ENCODE measurements at regions not wholly inside any gene's neighbourhood (a gene's known extent, or its start where the extent isn't known, plus 50 kb on each side); places are given as distances from the start of the nearest gene placed in this dataset.

DNA sequence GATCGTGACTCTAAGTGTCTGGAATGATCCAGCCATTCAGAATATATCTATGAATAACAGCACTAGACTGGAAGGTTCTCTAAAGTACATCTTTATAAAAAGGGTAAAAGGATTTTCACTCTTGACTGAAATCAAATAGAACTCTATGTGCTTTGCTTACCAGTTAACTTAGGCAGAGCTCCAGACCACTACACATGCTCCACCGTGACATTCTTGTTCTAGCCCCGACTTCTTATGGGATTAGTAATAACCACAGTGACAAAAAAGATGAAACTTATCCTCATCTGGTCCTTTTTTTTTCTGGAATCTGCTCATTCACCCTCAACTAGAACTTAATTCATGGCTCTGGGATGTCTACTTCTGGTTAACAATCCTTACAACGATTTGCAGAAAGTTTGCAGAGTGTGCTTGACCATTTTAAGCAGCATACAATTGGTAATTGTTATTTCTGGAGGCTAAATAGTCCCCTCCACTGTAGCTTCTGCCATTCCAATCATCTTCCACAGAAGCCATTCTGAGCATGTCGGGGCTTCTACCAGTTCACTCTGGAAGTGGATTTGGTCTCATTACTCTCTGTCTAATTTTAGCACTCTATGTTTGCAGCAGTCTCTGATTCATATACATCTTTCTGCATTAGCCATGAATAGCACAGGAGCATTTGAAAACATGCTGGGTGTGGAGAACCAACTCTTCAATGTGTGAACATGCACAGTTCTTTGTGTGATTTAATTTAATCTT is 163.7 kb upstream of the CDC14C start:
- CTCF ChIA-PET, result no interaction called here
- H3K4me3 Mint-ChIP-seq, result no peak overlapping the region
- H3K9me3 Mint-ChIP-seq, result no peaks in the 10 kb centered on the region
- H3K36me3 Mint-ChIP-seq (ENCODE audit: low read depth), result no peaks in the 10 kb centered on the region
- no peaks in the 10 kb centered on the region for H3K27me3 Mint-ChIP-seq
- no peak for DNase-seq
- no peak overlapping the region for H3K27ac Mint-ChIP-seq
- no peaks in the 10 kb centered on the region for H3K4me1 Mint-ChIP-seq
- POLR2A ChIA-PET, result no interaction called here

DNA sequence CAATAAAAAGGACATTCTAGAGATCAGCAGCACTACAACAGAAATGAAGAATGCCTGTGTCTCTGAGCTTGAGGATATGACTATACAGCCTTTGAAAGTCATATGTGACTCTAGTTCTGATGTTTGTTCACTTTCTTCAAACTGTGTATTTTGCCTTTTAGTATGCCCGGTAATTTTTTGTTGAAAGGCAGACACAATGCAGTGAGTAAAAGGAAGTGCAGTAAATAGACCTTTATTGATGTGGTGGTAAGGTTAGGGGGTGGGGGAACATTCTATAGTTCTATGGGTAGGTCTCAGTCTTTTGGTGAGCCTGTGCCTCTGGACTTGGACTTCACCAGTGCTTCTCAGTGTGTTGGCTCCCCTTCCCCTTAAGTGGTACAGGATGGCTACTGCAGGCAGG is 143.5 kb upstream of the CDC14C start:
- H3K4me3 Mint-ChIP-seq, result no peak overlapping the region
- no peaks in the 10 kb centered on the region for H3K9me3 Mint-ChIP-seq
- peaks cover 9% of the 10 kb centered on the region for H3K4me1 Mint-ChIP-seq
- no peak overlapping the region for H3K27ac Mint-ChIP-seq
- DNase-seq, result no peak
- no peaks in the 10 kb centered on the region for H3K36me3 Mint-ChIP-seq (ENCODE audit: low read depth)
- ChIA-PET POLR2A (no interaction called here), CTCF (no interaction called here)
- H3K27me3 Mint-ChIP-seq, result no peaks in the 10 kb centered on the region

GRCh38 chr7:48781752-48782151 is 142.6 kb upstream of the CDC14C start:
- Mint-ChIP-seq H3K9me3 (peaks cover 3% of the 10 kb centered on the region), H3K4me3 (no peak overlapping the region), H3K27me3 (no peaks in the 10 kb centered on the region), H3K27ac (no peak overlapping the region), H3K36me3 (ENCODE audit: low read depth) (no peaks in the 10 kb centered on the region), H3K4me1 (peaks cover 9% of the 10 kb centered on the region)
- POLR2A ChIA-PET, result no interaction called here
- CTCF ChIA-PET, result no interaction called here
- DNase-seq, result no peak

GRCh38 chr7:48782511-48782910 is 141.8 kb upstream of the CDC14C start:
- H3K9me3 Mint-ChIP-seq, result peaks cover 3% of the 10 kb centered on the region
- no peak overlapping the region for H3K27ac Mint-ChIP-seq
- no peak overlapping the region for H3K4me3 Mint-ChIP-seq
- H3K36me3 Mint-ChIP-seq (ENCODE audit: low read depth), result no peaks in the 10 kb centered on the region
- peaks cover 6% of the 10 kb centered on the region for H3K4me1 Mint-ChIP-seq
- ChIA-PET POLR2A (no interaction called here), CTCF (no interaction called here)
- H3K27me3 Mint-ChIP-seq, result no peaks in the 10 kb centered on the region
- no peak for DNase-seq

DNA sequence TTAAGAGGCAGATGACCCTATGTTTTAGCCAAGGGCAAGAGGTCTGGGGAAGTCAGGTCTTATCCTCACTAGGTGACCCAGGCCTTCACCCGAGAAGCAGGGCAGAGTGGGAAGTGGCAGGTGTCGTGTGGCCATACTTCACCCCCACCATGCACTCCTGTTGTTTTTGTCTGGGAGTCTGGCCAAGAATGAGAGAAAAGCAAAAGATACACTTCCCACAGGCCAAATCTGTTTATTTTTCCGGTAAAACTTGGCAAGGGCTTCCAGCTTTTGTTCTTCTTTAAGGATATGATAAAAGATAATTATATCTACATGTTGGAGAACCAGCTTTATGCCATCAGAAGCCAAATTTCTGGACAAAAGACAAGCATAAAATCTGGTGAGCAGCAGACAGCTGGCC is 137.4 kb upstream of the CDC14C start:
- peaks cover 2% of the 10 kb centered on the region for H3K4me1 Mint-ChIP-seq
- DNase-seq, result no peak
- CTCF ChIA-PET, result no interaction called here
- H3K36me3 Mint-ChIP-seq (ENCODE audit: low read depth), result no peaks in the 10 kb centered on the region
- POLR2A ChIA-PET, result no interaction called here
- H3K9me3 Mint-ChIP-seq, result peaks cover 3% of the 10 kb centered on the region
- no peak overlapping the region for H3K4me3 Mint-ChIP-seq
- H3K27ac Mint-ChIP-seq, result no peak overlapping the region
- H3K27me3 Mint-ChIP-seq, result no peaks in the 10 kb centered on the region

DNA sequence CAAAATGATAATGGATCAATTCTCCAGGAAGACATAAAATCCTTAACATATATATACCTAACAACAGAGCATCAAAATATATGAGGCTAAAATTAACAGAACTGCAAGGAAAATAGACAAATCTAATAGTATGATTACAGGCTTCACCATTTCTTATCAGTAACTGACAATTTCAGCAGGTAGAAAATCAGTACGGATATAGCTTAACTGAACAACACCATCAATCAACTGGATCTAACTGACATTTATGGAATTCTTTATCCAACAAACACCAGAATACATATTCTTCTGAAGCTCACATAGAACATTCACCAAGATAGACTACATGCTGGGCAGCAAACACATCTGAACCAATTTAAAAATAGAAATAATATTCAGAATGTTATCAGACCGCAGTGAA is 121.1 kb upstream of the CDC14C start:
- no peak for DNase-seq
- Mint-ChIP-seq H3K9me3 (no peaks in the 10 kb centered on the region), H3K27me3 (no peaks in the 10 kb centered on the region), H3K4me1 (no peaks in the 10 kb centered on the region), H3K4me3 (no peak overlapping the region), H3K27ac (no peak overlapping the region), H3K36me3 (ENCODE audit: low read depth) (no peaks in the 10 kb centered on the region)
- CTCF ChIA-PET, result no interaction called here
- POLR2A ChIA-PET, result no interaction called here

- no peaks in the 10 kb centered on the region for H3K4me1 Mint-ChIP-seq
- no peak overlapping the region for H3K27ac Mint-ChIP-seq
- no peak for DNase-seq
- CTCF ChIA-PET, result no interaction called here
- H3K36me3 Mint-ChIP-seq (ENCODE audit: low read depth), result no peaks in the 10 kb centered on the region
- POLR2A ChIA-PET, result no interaction called here
- H3K9me3 Mint-ChIP-seq, result no peaks in the 10 kb centered on the region
- no peak overlapping the region for H3K4me3 Mint-ChIP-seq
- no peaks in the 10 kb centered on the region for H3K27me3 Mint-ChIP-seq
Observed at GRCh38 chr7:48806731-48807130, 117.6 kb upstream of the CDC14C start.

- ChIA-PET POLR2A (no interaction called here), CTCF (no interaction called here)
- Mint-ChIP-seq H3K4me1 (no peaks in the 10 kb centered on the region), H3K27me3 (no peaks in the 10 kb centered on the region), H3K4me3 (no peak overlapping the region), H3K36me3 (ENCODE audit: low read depth) (no peaks in the 10 kb centered on the region), H3K9me3 (no peaks in the 10 kb centered on the region), H3K27ac (no peak overlapping the region)
- DNase-seq, result no peak
Observed at GRCh38 chr7:48811071-48811470, 113.3 kb upstream of the CDC14C start.

DNA sequence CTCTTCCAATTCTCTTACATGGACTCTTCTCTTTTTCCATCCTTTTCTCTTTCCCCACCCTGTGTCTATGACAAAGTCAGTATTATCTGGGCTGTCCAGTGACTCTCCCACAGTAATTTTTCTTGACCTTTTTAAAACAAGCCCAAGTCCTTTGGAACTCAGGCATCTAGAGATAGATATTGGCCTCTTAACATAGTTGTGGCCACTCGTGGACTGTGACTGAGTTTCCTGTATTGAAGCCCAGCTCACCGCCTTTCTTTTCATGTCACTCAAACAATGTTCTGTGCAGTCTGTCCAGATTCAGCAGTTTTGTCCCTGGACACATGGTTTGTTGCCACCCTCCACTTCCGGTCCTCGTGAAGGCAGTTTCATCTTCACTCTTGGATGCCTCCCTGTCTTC is 110.9 kb upstream of the CDC14C start:
- CTCF ChIA-PET, result interaction anchor here (0.6 kb wide), 1 partner anchor 54 kb away, joined by 8 read pairs; no protein-coding TSS in a partner anchor

GRCh38 chr7:48822138-48822537 is 102.2 kb upstream of the CDC14C start:
- Mint-ChIP-seq H3K4me3 (no peak overlapping the region), H3K4me1 (no peaks in the 10 kb centered on the region), H3K27me3 (no peaks in the 10 kb centered on the region), H3K27ac (no peak overlapping the region), H3K9me3 (no peaks in the 10 kb centered on the region), H3K36me3 (ENCODE audit: low read depth) (no peaks in the 10 kb centered on the region)
- CTCF ChIA-PET, result no interaction called here
- no peak for DNase-seq
- POLR2A ChIA-PET, result no interaction called here

More for the DNA sequence above, 110.9 kb upstream of the CDC14C start:
- Mint-ChIP-seq H3K4me3 (no peak overlapping the region), H3K27me3 (no peaks in the 10 kb centered on the region), H3K36me3 (ENCODE audit: low read depth) (no peaks in the 10 kb centered on the region), H3K4me1 (no peaks in the 10 kb centered on the region), H3K9me3 (no peaks in the 10 kb centered on the region), H3K27ac (no peak overlapping the region)
- DNase-seq, result no peak
- POLR2A ChIA-PET, result no interaction called here

DNA sequence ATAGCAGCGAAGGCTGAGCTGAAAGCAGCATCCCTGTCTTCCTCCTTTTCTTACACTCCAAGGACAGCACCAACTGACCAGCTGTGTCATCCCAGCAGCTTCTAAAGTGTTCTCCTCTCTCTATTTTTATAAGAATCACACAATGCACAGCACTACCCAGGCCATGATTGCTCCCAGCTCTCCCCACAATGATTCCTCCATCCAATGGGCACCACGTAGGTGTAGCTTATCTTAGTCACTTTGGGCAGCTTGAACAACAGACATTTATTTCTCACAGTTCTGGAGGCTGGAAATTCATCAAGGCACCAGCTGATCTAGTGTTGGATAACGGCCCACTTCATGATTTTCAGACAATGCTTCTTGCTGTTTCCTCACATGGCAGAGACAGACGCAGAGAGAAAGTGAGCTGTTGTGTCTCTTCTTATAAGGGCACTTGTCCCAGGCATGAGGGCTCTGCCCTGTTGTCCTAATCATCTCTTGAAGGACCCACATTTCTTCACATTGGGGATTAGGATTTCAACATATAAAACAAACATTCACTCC is 92.0 kb upstream of the CDC14C start:
- Mint-ChIP-seq H3K4me3 (no peak overlapping the region), H3K36me3 (ENCODE audit: low read depth) (no peaks in the 10 kb centered on the region), H3K27ac (no peak overlapping the region)

DNA sequence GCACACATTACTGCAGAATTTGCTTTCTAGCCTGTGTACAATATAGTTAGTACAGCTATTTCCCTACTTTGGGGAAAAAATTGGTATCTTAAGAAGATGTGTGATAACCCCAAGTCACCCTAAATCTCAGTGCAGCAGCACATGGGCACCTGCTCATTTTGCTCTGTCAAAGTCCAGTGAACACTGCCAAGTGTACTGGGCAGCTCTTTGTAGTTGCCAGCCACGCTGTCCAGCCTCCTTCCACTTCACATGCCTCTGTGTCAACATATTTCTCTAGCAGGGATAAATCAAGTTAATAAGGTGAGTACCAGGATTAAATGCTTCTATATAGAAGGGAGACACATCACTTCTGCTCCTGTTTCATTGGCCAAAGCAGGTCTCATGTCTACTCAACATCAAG is 87.1 kb upstream of the CDC14C start:
- ChIA-PET POLR2A (no interaction called here), CTCF (no interaction called here)
- no peak for DNase-seq
- Mint-ChIP-seq H3K9me3 (no peaks in the 10 kb centered on the region), H3K27ac (no peak overlapping the region), H3K4me1 (no peaks in the 10 kb centered on the region), H3K27me3 (no peaks in the 10 kb centered on the region), H3K4me3 (no peak overlapping the region), H3K36me3 (ENCODE audit: low read depth) (no peaks in the 10 kb centered on the region)

More for the DNA sequence above, 92.0 kb upstream of the CDC14C start:
- Mint-ChIP-seq H3K4me1 (no peaks in the 10 kb centered on the region), H3K27me3 (no peaks in the 10 kb centered on the region), H3K9me3 (no peaks in the 10 kb centered on the region)
- DNase-seq, result no peak
- ChIA-PET POLR2A (no interaction called here), CTCF (no interaction called here)

DNA sequence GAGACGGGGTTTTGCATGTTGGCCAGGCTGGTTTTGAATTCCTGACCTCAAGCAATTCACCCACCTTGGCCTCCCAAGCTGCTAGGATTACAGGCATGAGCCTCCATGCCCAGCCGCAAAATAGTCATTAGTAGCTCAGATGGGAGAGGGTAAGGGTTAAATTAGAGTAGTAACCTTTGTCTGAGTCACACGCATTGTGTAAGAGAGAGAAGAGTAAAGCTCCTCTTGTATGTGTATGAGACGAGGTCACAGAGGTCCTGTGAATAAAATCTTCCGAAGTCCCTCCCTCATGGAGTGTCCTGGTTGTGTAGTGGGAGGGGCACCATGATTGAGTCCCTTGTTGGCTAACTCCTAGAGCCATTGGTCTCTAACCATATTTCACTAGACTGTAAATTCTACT is 85.2 kb upstream of the CDC14C start:
- CTCF ChIA-PET, result interaction anchor here (0.6 kb wide), 1 partner anchor 1294 kb away, joined by 3 read pairs; no protein-coding TSS in a partner anchor
- no peaks in the 10 kb centered on the region for H3K36me3 Mint-ChIP-seq (ENCODE audit: low read depth)
- H3K4me1 Mint-ChIP-seq, result no peaks in the 10 kb centered on the region
- H3K9me3 Mint-ChIP-seq, result no peaks in the 10 kb centered on the region
- no peaks in the 10 kb centered on the region for H3K27me3 Mint-ChIP-seq
- H3K27ac Mint-ChIP-seq, result no peak overlapping the region
- no peak for DNase-seq
- no peak overlapping the region for H3K4me3 Mint-ChIP-seq
- POLR2A ChIA-PET, result interaction anchor here (0.7 kb wide), 1 partner anchor 121 kb away, joined by 4 read pairs; no protein-coding TSS in a partner anchor

DNA sequence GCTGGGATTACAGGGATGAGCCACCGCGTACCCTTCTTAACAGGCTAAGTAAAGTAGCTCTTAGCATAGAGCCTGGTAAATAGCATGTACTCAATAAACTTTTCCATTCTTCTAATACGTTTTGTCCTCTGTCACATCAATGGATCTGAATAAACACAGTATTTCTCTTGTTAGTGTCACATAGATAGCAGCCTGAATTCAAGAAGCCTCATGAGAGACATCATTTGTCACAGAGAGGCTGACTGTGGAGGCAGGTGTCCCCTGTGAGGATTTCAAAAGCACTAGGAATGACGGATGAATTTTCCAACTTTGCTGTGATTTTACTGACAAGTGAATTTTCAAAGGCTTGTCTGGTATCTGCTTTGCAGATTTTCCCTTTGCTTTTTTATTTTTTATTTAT is 82.6 kb upstream of the CDC14C start:
- H3K9me3 Mint-ChIP-seq, result no peaks in the 10 kb centered on the region
- no peaks in the 10 kb centered on the region for H3K4me1 Mint-ChIP-seq
- POLR2A ChIA-PET, result no interaction called here
- no peak for DNase-seq
- no peaks in the 10 kb centered on the region for H3K27me3 Mint-ChIP-seq
- H3K36me3 Mint-ChIP-seq (ENCODE audit: low read depth), result no peaks in the 10 kb centered on the region
- no peak overlapping the region for H3K4me3 Mint-ChIP-seq
- CTCF ChIA-PET, result interaction anchor here (1.6 kb wide), 1 partner anchor 49 kb away, joined by 3 read pairs; no protein-coding TSS in a partner anchor
- no peak overlapping the region for H3K27ac Mint-ChIP-seq
